ENCODE measurements at regions not wholly inside any gene's neighbourhood (a gene's known extent, or its start where the extent isn't known, plus 50 kb on each side); places are given as distances from the start of the nearest gene placed in this dataset.

GRCh38 chr12:14169281-14169680, 187.9 kb upstream of the GRIN2B start:
- intact Hi-C loops (cut with DNase I, micrococcal nuclease): loop anchor here (5.0 to 10.0 kb wide), 3 partner anchors 304 to 894 kb away; no protein-coding TSS in a partner anchor
- Histone ChIP-seq H3K9me3 (no peaks in the 10 kb centered on the region), H3K4me3 (no peak overlapping the region), H3K36me3 (ENCODE audit: low read depth) (no peaks in the 10 kb centered on the region), H3K4me1 (ENCODE audit: low read depth) (no peaks in the 10 kb centered on the region)
- no peak for TF ChIP-seq CTCF (IDR thresholded peaks at IDR 0.05)
- no peak for DNase-seq
- no peak for ATAC-seq

GRCh38 chr12:14171106-14171505, 189.7 kb upstream of the GRIN2B start:
- no peak for TF ChIP-seq CTCF (IDR thresholded peaks at IDR 0.05)
- Histone ChIP-seq H3K4me3 (no peak overlapping the region), H3K36me3 (ENCODE audit: low read depth) (no peaks in the 10 kb centered on the region), H3K4me1 (ENCODE audit: low read depth) (no peaks in the 10 kb centered on the region), H3K9me3 (no peaks in the 10 kb centered on the region)
- intact Hi-C loops (cut with DNase I, micrococcal nuclease): no loop called here
- no peak for ATAC-seq
- DNase-seq: no peak

GRCh38 chr12:14175206-14175605, 190.3 kb upstream of the ATF7IP start:
- Histone ChIP-seq H3K4me3 (no peak overlapping the region), H3K36me3 (ENCODE audit: low read depth) (no peaks in the 10 kb centered on the region), H3K9me3 (no peaks in the 10 kb centered on the region), H3K4me1 (ENCODE audit: low read depth) (no peaks in the 10 kb centered on the region)
- TF ChIP-seq CTCF (IDR thresholded peaks at IDR 0.05): no peak
- ATAC-seq (no peak), DNase-seq (no peak)
- intact Hi-C loops (cut with DNase I, micrococcal nuclease): no loop called here

- TF ChIP-seq CTCF (IDR thresholded peaks at IDR 0.05): peak; percentile 52
- ATAC-seq: peak; percentile 95
- DNase-seq: peak in 1 of 3 donors; percentile 87
- intact Hi-C loops (cut with DNase I, micrococcal nuclease): loop anchor here in 1 of 2 donors (10.0 kb wide), 1 partner anchor 179 kb away; the partner anchor contains the start of gene ATF7IP
- Histone ChIP-seq H3K36me3 (ENCODE audit: low read depth) (no peaks in the 10 kb centered on the region), H3K4me3 (no peak overlapping the region), H3K4me1 (ENCODE audit: low read depth) (peaks cover 6% of the 10 kb centered on the region), H3K9me3 (no peaks in the 10 kb centered on the region)
Measured at GRCh38 chr12:14185427-14186192, 179.9 kb upstream of the ATF7IP start.

- Histone ChIP-seq H3K36me3 (ENCODE audit: low read depth) (no peaks in the 10 kb centered on the region), H3K4me1 (ENCODE audit: low read depth) (peaks cover 6% of the 10 kb centered on the region), H3K9me3 (no peaks in the 10 kb centered on the region), H3K4me3 (no peak overlapping the region)
- DNase-seq (no peak), ATAC-seq (no peak)
- intact Hi-C loops (cut with DNase I, micrococcal nuclease): loop anchor here in 1 of 2 donors (10.0 kb wide), 1 partner anchor 179 kb away; the partner anchor contains the start of gene ATF7IP
- no peak for TF ChIP-seq CTCF (IDR thresholded peaks at IDR 0.05)
Measured at GRCh38 chr12:14186193-14186502, 179.3 kb upstream of the ATF7IP start.
